ENCODE measurements at regions not wholly inside any gene's neighbourhood (a gene's known extent, or its start where the extent isn't known, plus 50 kb on each side); places are given as distances from the start of the nearest gene placed in this dataset.
A peak's percentile ranks its signal among the peaks of the same experiment; 100 is the strongest.

GRCh38 chr10:61606959-61607907, 55.5 kb upstream of the CABCOCO1 start:
- intact Hi-C loops (cut with DNase I; ENCODE audit: low total_unique reads), result no loop called here
- Histone ChIP-seq H3K4me1 (peaks cover 0 to under 1% of the 10 kb centered on the region in 2 donors), H3K27ac (no peak overlapping the region), H3K4me3 (no peak overlapping the region), H3K27me3 (no peaks in the 10 kb centered on the region), H3K9me3 (no peaks in the 10 kb centered on the region), H3K36me3 (no peaks in the 10 kb centered on the region)
- TF ChIP-seq POLR2A (IDR thresholded peaks at IDR 0.05) (no peak), CTCF (IDR thresholded peaks at IDR 0.05) (peak in 1 of 4 experiments; percentile 33)
- DNase-seq, result no peak

- Histone ChIP-seq H3K9me3 (no peaks in the 10 kb centered on the region), H3K36me3 (no peaks in the 10 kb centered on the region), H3K4me3 (no peak overlapping the region), H3K4me1 (no peaks in the 10 kb centered on the region), H3K27ac (no peak overlapping the region), H3K27me3 (no peaks in the 10 kb centered on the region)
- no peak for TF ChIP-seq CTCF (IDR thresholded peaks at IDR 0.05)
- no peak for TF ChIP-seq POLR2A (IDR thresholded peaks at IDR 0.05)
- intact Hi-C loops (cut with DNase I; ENCODE audit: low total_unique reads), result no loop called here
- DNase-seq, result no peak
Observed at GRCh38 chr10:61605221-61605620, 57.5 kb upstream of the CABCOCO1 start.

GRCh38 chr10:61600399-61600798, 62.3 kb upstream of the CABCOCO1 start:
- intact Hi-C loops (cut with DNase I; ENCODE audit: low total_unique reads), result no loop called here
- H3K9me3 ChIP-seq, result no peaks in the 10 kb centered on the region
- no peaks in the 10 kb centered on the region for H3K27me3 ChIP-seq
- no peak for DNase-seq
- TF ChIP-seq CTCF (IDR thresholded peaks at IDR 0.05) (no peak), POLR2A (IDR thresholded peaks at IDR 0.05) (no peak)
- H3K27ac ChIP-seq, result no peak overlapping the region
- no peaks in the 10 kb centered on the region for H3K4me1 ChIP-seq
- no peaks in the 10 kb centered on the region for H3K36me3 ChIP-seq
- H3K4me3 ChIP-seq, result no peak overlapping the region

- intact Hi-C loops (cut with DNase I; ENCODE audit: low total_unique reads), result no loop called here
- no peak overlapping the region for H3K4me3 ChIP-seq
- H3K27me3 ChIP-seq, result no peaks in the 10 kb centered on the region
- no peaks in the 10 kb centered on the region for H3K9me3 ChIP-seq
- DNase-seq, result no peak
- no peaks in the 10 kb centered on the region for H3K36me3 ChIP-seq
- no peak overlapping the region for H3K27ac ChIP-seq
- TF ChIP-seq POLR2A (IDR thresholded peaks at IDR 0.05) (no peak), CTCF (IDR thresholded peaks at IDR 0.05) (no peak)
- H3K4me1 ChIP-seq, result no peaks in the 10 kb centered on the region
Observed at GRCh38 chr10:61594430-61594829, 68.3 kb upstream of the CABCOCO1 start.

GRCh38 chr10:61592581-61592980, 70.1 kb upstream of the CABCOCO1 start:
- no peaks in the 10 kb centered on the region for H3K27me3 ChIP-seq
- H3K36me3 ChIP-seq, result no peaks in the 10 kb centered on the region
- DNase-seq, result no peak
- no peaks in the 10 kb centered on the region for H3K9me3 ChIP-seq
- no peak overlapping the region for H3K4me3 ChIP-seq
- H3K4me1 ChIP-seq, result no peaks in the 10 kb centered on the region
- H3K27ac ChIP-seq, result no peak overlapping the region
- intact Hi-C loops (cut with DNase I; ENCODE audit: low total_unique reads), result no loop called here
- TF ChIP-seq POLR2A (IDR thresholded peaks at IDR 0.05), result no peak
- TF ChIP-seq CTCF (IDR thresholded peaks at IDR 0.05), result no peak

Measured in uterus (tissue), 3 donors.